AG10803 (cell line): ENCODE measurements at regions not wholly inside any gene's neighbourhood (a gene's known extent, or its start where the extent isn't known, plus 50 kb on each side); places are given as distances from the start of the nearest gene placed in this dataset.

ENCODE experiments used
- DNase-seq: peaks from one replicate; pipeline ENCODE4 v3.0.0; 2010; ENCODE audit warnings: low read depth
- H3K4me3 ChIP-seq: 2 replicates; pipeline ENCODE4 v1.5.1; 2011; ENCODE audit warnings: mild to moderate bottlenecking, low read length, control low read depth
- CTCF ChIP-seq: conservative IDR thresholded peaks from 2 replicates; pipeline ENCODE4 v1.5.1; 2011; ENCODE audit warnings: mild to moderate bottlenecking, low read length, control low read depth, inconsistent platforms

GRCh38 chr2:5959836-5960820 is 267.9 kb downstream of the SOX11 start:
- no peak for DNase-seq
- no peak overlapping the region for H3K4me3 ChIP-seq
- no peak for TF ChIP-seq CTCF

- no peak for DNase-seq
- TF ChIP-seq CTCF: no peak
- no peak overlapping the region for H3K4me3 ChIP-seq
These were observed 275.3 kb downstream of the SOX11 start for GRCh38 chr2:5967506-5967905.

GRCh38 chr2:5969303-5969702 is 277.1 kb downstream of the SOX11 start:
- TF ChIP-seq CTCF: no peak
- no peak for DNase-seq
- H3K4me3 ChIP-seq: no peak overlapping the region

GRCh38 chr2:5970347-5970746 is 278.2 kb downstream of the SOX11 start:
- no peak for TF ChIP-seq CTCF
- H3K4me3 ChIP-seq: no peak overlapping the region
- no peak for DNase-seq

- DNase-seq: no peak
- H3K4me3 ChIP-seq: no peak overlapping the region
- TF ChIP-seq CTCF: no peak
These were observed 282.3 kb downstream of the SOX11 start for GRCh38 chr2:5974477-5974876.

GRCh38 chr2:5975401-5975800 is 283.2 kb downstream of the SOX11 start:
- no peak for TF ChIP-seq CTCF
- no peak overlapping the region for H3K4me3 ChIP-seq
- DNase-seq: no peak

GRCh38 chr2:5976531-5977065 is 284.4 kb downstream of the SOX11 start:
- DNase-seq: no peak
- H3K4me3 ChIP-seq: no peak overlapping the region
- TF ChIP-seq CTCF: no peak
